ENCODE measurements at regions not wholly inside any gene's neighbourhood (a gene's known extent, or its start where the extent isn't known, plus 50 kb on each side); places are given as distances from the start of the nearest gene placed in this dataset.

DNA sequence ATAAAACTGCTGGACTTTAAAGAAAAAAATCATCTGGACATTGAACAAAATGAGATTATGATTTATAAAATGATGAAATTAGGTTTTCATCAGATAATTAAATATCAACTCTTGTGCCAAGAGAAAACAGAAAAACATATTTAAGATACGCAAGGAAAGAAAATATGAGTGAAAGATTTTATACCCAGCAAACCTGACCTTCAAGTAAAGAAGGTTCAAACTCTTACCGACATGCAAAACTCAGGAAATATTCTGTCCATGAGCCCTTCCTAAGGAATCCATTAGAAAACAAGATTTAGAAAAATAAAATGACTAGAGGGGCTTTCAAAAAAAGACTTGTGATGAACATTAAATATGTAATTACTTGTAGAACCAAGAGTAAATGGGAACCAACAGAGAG lies 257.2 kb upstream of the ARID1B start:
- H3K4me3 ChIP-seq (ENCODE audit: extremely low read depth, insufficient read depth, low read length, poor library complexity, severe bottlenecking), result no peak overlapping the region
- no CpG with 5 or more reads among the region's 2 CpGs for WGBS, 2 experiments (ENCODE audit: insufficient coverage in 2 of 2)
- H3K27ac ChIP-seq (ENCODE audit: low read depth, low read length, severe bottlenecking), result no peak overlapping the region

DNA sequence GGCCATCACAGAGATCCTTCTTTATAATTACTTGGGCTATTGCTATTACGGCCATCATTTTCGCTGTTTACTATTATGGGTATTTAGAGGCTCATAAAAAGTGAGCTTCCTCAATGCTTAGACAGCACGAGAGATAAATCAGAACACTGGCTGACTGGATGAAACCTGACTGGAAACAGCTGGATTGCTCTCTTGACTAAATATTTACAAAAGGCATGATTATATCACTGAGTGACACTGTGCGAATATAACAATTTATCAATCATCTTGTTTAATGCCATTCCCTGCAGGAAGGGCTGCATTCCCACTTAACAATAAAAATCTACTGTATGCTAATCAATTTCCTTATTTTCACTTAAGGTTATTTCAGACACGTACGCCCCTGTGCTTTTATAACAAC lies 260.1 kb upstream of the ARID1B start:
- Histone ChIP-seq H3K36me3 (ENCODE audit: control insufficient read depth, insufficient read depth, low read length) (no peaks in the 10 kb centered on the region), H3K9me3 (ENCODE audit: control insufficient read depth, low read length) (no peaks in the 10 kb centered on the region), H3K27ac (ENCODE audit: low read depth, low read length, severe bottlenecking) (no peak overlapping the region), H3K4me1 (ENCODE audit: control insufficient read depth, insufficient read depth, low read length, poor library complexity, severe bottlenecking) (no peaks in the 10 kb centered on the region), H3K4me3 (ENCODE audit: extremely low read depth, insufficient read depth, low read length, poor library complexity, severe bottlenecking) (no peak overlapping the region)
- 92 to 100% methylated on average over 1 to 6 of the region's 6 CpGs for WGBS, 2 experiments (ENCODE audit: insufficient coverage in 2 of 2)

More for the DNA sequence above, 257.2 kb upstream of the ARID1B start:
- Histone ChIP-seq H3K36me3 (ENCODE audit: control insufficient read depth, insufficient read depth, low read length) (no peaks in the 10 kb centered on the region), H3K9me3 (ENCODE audit: control insufficient read depth, low read length) (no peaks in the 10 kb centered on the region), H3K4me1 (ENCODE audit: control insufficient read depth, insufficient read depth, low read length, poor library complexity, severe bottlenecking) (no peaks in the 10 kb centered on the region)

DNA sequence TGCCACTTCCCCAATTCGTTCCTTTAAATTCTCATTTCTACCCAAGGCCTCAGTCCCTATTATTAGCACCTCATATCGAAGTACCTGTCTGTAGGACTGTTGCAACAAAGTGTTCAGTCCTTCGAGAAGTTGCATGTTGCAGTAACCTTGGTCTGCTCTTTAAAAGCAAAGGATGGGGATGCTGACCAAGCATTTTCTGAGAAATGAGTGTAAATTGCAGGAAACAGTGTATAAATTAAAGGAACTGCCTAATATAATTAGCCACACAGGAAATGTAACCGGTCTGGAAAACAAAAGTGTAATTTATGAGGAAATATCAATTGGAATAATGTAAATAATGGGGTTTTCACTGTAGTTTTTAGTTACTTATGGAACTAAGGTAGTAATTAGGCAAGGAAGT lies 261.9 kb upstream of the ARID1B start:
- WGBS, 2 experiments (ENCODE audit: insufficient coverage in 2 of 2), result 87 to 100% methylated on average over 2 of the region's 4 CpGs
- H3K9me3 ChIP-seq (ENCODE audit: control insufficient read depth, low read length), result no peaks in the 10 kb centered on the region
- H3K4me3 ChIP-seq (ENCODE audit: extremely low read depth, insufficient read depth, low read length, poor library complexity, severe bottlenecking), result no peak overlapping the region
- no peaks in the 10 kb centered on the region for H3K4me1 ChIP-seq (ENCODE audit: control insufficient read depth, insufficient read depth, low read length, poor library complexity, severe bottlenecking)
- no peaks in the 10 kb centered on the region for H3K36me3 ChIP-seq (ENCODE audit: control insufficient read depth, insufficient read depth, low read length)
- H3K27ac ChIP-seq (ENCODE audit: low read depth, low read length, severe bottlenecking), result no peak overlapping the region

DNA sequence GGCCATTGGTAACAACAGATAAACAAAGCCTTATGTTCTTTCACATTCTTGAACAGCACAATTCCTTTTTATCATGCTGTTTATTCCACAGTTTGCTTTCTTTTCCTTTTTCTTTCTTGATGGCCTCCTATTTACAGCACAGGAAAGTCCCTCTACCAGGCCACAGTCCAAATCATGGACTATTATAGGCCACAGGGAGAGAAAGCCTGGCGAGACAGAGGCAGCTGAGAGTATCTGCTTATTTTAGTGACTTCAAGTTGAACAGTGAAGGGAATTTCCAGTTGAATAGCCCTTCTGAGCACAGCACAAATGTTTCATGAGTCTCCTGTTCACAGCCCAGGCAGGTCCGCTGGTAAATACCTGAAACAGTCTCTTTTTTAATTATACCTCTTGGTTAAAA lies 263.7 kb upstream of the ARID1B start:
- Histone ChIP-seq H3K36me3 (ENCODE audit: control insufficient read depth, insufficient read depth, low read length) (no peaks in the 10 kb centered on the region), H3K9me3 (ENCODE audit: control insufficient read depth, low read length) (no peaks in the 10 kb centered on the region), H3K27ac (ENCODE audit: low read depth, low read length, severe bottlenecking) (no peak overlapping the region), H3K4me1 (ENCODE audit: control insufficient read depth, insufficient read depth, low read length, poor library complexity, severe bottlenecking) (peaks cover 4% of the 10 kb centered on the region), H3K4me3 (ENCODE audit: extremely low read depth, insufficient read depth, low read length, poor library complexity, severe bottlenecking) (no peak overlapping the region)
- WGBS, 2 experiments (ENCODE audit: insufficient coverage in 2 of 2), result 100% methylated on average over 1 of the region's 2 CpGs

DNA sequence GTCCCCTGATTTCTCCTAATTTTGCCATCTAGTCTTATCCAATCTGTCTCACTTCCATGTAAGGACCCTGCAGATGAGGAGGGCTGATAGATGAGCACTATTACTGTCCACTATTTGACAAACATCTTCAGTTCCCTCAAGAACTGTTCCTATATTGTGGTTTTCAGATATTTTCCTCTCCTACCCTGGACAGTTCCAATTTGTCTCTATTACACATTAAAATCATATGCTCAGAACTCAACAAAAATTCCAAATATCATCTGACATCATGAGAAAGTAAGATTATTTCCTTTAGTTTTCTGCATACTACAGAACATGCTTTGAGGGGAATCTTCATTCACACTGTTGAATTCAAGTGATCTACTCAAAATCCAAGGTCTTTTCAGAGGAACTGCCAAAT lies 265.6 kb upstream of the ARID1B start:
- Histone ChIP-seq H3K36me3 (ENCODE audit: control insufficient read depth, insufficient read depth, low read length) (no peaks in the 10 kb centered on the region), H3K9me3 (ENCODE audit: control insufficient read depth, low read length) (no peaks in the 10 kb centered on the region), H3K27ac (ENCODE audit: low read depth, low read length, severe bottlenecking) (no peak overlapping the region), H3K4me3 (ENCODE audit: extremely low read depth, insufficient read depth, low read length, poor library complexity, severe bottlenecking) (no peak overlapping the region), H3K4me1 (ENCODE audit: control insufficient read depth, insufficient read depth, low read length, poor library complexity, severe bottlenecking) (peaks cover 5% of the 10 kb centered on the region)

DNA sequence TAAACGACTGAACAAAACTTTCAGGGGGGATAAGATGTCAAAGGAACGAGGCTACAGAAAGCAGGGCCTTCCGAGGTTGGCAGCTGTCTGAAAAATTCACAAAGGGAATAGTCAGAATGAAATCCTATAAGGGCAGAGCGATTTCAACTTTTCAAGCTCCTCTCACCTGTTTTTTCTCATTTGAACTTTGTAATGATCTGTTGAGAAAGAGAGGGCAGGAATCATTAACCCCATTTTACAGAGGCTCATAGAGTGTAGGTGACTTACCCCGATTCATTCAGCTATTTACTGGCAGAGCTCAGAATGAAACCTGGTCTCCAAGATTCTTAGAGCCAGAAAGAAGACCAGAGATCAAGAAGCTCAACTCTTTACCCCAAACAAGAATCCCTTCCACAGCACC lies 266.1 kb upstream of the ARID1B start:
- Histone ChIP-seq H3K9me3 (ENCODE audit: control insufficient read depth, low read length) (no peaks in the 10 kb centered on the region), H3K36me3 (ENCODE audit: control insufficient read depth, insufficient read depth, low read length) (no peaks in the 10 kb centered on the region), H3K27ac (ENCODE audit: low read depth, low read length, severe bottlenecking) (no peak overlapping the region), H3K4me1 (ENCODE audit: control insufficient read depth, insufficient read depth, low read length, poor library complexity, severe bottlenecking) (peaks cover 5% of the 10 kb centered on the region), H3K4me3 (ENCODE audit: extremely low read depth, insufficient read depth, low read length, poor library complexity, severe bottlenecking) (no peak overlapping the region)
- WGBS, 2 experiments (ENCODE audit: insufficient coverage in 2 of 2), result 60 to 82% methylated on average over 1 to 3 of the region's 5 CpGs

DNA sequence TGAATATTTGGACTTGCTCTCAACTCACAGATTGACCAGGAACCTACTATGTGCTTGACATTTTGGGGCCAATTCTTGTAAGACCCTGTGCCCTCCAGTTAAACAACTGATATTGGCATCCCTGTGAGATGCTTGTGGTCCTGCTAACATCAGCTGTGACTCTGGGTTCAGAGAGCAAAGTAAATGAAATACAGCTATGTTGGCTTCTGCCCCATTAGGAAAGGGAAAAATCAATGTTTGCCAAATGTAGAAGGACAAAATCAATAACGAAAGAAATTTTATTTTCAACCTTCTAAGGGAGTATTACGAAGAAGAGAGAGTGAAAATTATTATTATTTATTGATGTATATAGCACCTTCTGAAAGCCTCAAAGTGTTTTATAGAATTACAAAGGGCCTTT lies 266.9 kb upstream of the ARID1B start:
- Histone ChIP-seq H3K27ac (ENCODE audit: low read depth, low read length, severe bottlenecking) (no peak overlapping the region), H3K4me1 (ENCODE audit: control insufficient read depth, insufficient read depth, low read length, poor library complexity, severe bottlenecking) (peaks cover 5% of the 10 kb centered on the region), H3K9me3 (ENCODE audit: control insufficient read depth, low read length) (no peaks in the 10 kb centered on the region), H3K36me3 (ENCODE audit: control insufficient read depth, insufficient read depth, low read length) (no peaks in the 10 kb centered on the region), H3K4me3 (ENCODE audit: extremely low read depth, insufficient read depth, low read length, poor library complexity, severe bottlenecking) (no peak overlapping the region)
- no CpG with 5 or more reads among the region's 2 CpGs for WGBS, 2 experiments (ENCODE audit: insufficient coverage in 2 of 2)

DNA sequence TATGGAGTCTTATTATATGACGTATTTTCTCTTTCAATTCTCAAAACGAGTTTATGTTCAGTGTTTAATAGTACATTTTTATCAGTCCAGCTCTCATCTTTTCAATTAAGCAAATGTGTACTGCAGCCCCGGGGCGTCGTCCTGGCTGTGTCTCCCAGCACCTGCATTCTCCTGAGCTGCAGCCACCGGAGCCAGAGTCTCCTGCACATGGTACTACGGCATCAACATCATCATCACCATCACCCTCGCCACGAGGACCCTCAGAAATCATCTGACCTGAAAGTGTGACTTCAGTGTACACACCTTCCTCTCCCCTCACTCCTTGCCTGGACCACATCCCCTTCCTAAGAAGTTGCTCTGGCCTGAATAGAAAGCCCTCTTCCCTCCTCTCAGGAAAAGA lies 267.7 kb upstream of the ARID1B start:
- 90 to 93% methylated on average over 5 to 7 of the region's 9 CpGs for WGBS, 2 experiments (ENCODE audit: insufficient coverage in 2 of 2)
- Histone ChIP-seq H3K4me1 (ENCODE audit: control insufficient read depth, insufficient read depth, low read length, poor library complexity, severe bottlenecking) (peaks cover 5% of the 10 kb centered on the region), H3K27ac (ENCODE audit: low read depth, low read length, severe bottlenecking) (no peak overlapping the region), H3K4me3 (ENCODE audit: extremely low read depth, insufficient read depth, low read length, poor library complexity, severe bottlenecking) (no peak overlapping the region), H3K36me3 (ENCODE audit: control insufficient read depth, insufficient read depth, low read length) (no peaks in the 10 kb centered on the region), H3K9me3 (ENCODE audit: control insufficient read depth, low read length) (no peaks in the 10 kb centered on the region)

DNA sequence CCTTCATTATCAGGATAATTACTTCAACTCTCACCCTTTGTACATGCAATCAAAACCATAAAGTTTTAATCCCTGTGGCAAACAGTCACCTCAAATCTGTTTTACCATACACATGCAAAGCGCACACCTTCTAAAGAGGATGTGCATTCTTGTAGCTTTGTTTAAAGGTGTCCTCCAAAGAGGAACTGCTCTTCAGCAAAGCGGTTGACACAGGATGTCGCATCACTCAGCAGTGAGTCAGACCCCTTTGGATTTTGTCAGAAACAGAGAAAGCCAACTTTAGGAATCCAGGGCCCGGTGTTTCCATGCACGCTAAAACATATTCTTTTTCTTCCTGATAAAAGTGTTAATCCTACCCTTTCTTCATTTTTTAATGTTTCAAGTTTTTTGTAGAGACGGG lies 268.3 kb upstream of the ARID1B start:
- no peaks in the 10 kb centered on the region for H3K9me3 ChIP-seq (ENCODE audit: control insufficient read depth, low read length)
- no peak overlapping the region for H3K4me3 ChIP-seq (ENCODE audit: extremely low read depth, insufficient read depth, low read length, poor library complexity, severe bottlenecking)
- H3K27ac ChIP-seq (ENCODE audit: low read depth, low read length, severe bottlenecking), result no peak overlapping the region
- WGBS, 2 experiments (ENCODE audit: insufficient coverage in 2 of 2), result 75 to 76% methylated on average over 4 of the region's 6 CpGs
- peaks cover 5% of the 10 kb centered on the region for H3K4me1 ChIP-seq (ENCODE audit: control insufficient read depth, insufficient read depth, low read length, poor library complexity, severe bottlenecking)
- H3K36me3 ChIP-seq (ENCODE audit: control insufficient read depth, insufficient read depth, low read length), result no peaks in the 10 kb centered on the region

DNA sequence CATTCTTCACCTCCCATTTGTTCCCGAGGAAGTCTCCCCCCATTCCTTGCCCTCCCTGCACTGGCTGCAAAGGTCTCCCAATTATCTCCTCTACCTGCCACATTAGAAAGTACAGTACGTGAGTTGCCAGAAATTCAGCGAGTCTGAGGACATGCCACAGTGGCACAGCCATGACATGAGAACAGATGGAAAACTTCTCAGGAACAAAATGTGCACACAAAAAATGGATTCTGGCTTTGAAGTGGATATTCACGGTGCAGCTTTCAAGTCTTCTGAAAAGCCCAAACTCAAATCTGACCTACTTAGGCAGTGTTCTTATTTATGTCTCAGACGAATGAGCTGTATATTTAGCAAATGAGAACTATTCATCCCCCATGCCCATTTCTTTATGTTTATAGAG lies 269.1 kb upstream of the ARID1B start:
- H3K9me3 ChIP-seq (ENCODE audit: control insufficient read depth, low read length), result no peaks in the 10 kb centered on the region
- no peak overlapping the region for H3K27ac ChIP-seq (ENCODE audit: low read depth, low read length, severe bottlenecking)
- WGBS, 2 experiments (ENCODE audit: insufficient coverage in 2 of 2), result 78 to 87% methylated on average over 3 to 4 of the region's 5 CpGs
- H3K4me1 ChIP-seq (ENCODE audit: control insufficient read depth, insufficient read depth, low read length, poor library complexity, severe bottlenecking), result peaks cover 5% of the 10 kb centered on the region
- H3K36me3 ChIP-seq (ENCODE audit: control insufficient read depth, insufficient read depth, low read length), result no peaks in the 10 kb centered on the region
- no peak overlapping the region for H3K4me3 ChIP-seq (ENCODE audit: extremely low read depth, insufficient read depth, low read length, poor library complexity, severe bottlenecking)

DNA sequence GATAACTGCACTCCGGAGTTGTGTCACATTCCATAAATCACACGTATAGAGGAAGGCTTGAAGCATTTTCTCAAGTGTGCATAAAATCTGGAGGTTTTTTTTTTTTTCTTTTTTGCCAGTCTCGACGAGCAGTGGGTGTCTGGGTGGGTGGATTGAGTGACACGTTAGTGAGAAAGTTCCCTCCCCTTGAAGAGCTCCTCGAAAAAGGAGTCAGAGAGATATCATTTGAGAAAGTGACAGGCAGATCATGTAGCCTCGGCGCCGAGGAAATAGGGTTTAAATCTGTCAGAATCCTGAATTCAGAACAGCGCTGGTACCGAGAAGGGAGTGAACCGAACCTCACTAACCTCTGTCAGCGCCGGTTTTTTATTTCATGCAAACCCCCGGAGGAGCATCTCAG lies 269.5 kb upstream of the ARID1B start:
- 85 to 86% methylated on average over 10 to 14 of the region's 15 CpGs for WGBS, 2 experiments (ENCODE audit: insufficient coverage in 2 of 2)
- Histone ChIP-seq H3K4me1 (ENCODE audit: control insufficient read depth, insufficient read depth, low read length, poor library complexity, severe bottlenecking) (peaks cover 5% of the 10 kb centered on the region), H3K9me3 (ENCODE audit: control insufficient read depth, low read length) (no peaks in the 10 kb centered on the region), H3K4me3 (ENCODE audit: extremely low read depth, insufficient read depth, low read length, poor library complexity, severe bottlenecking) (no peak overlapping the region), H3K27ac (ENCODE audit: low read depth, low read length, severe bottlenecking) (no peak overlapping the region), H3K36me3 (ENCODE audit: control insufficient read depth, insufficient read depth, low read length) (no peaks in the 10 kb centered on the region)

DNA sequence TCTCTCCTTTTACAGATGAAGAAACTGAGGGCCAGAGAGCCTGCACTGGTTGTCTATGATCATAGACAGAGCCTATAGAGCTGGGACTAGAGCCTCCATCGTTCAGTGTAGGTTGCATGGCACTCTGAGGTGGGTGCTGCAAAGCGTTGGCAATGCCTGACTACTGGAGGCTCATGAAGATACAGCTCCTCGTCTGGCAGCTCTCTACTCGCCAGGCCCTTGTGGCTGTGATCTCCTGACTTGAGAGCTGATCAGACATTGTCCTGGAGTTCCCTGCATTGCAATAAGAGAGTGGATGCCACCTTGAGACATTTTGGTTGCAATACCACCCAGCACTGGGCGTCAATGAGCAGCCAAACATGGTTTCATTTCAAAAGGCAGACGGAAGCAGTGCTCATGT lies 270.1 kb upstream of the ARID1B start:
- peaks cover 5% of the 10 kb centered on the region for H3K4me1 ChIP-seq (ENCODE audit: control insufficient read depth, insufficient read depth, low read length, poor library complexity, severe bottlenecking)
- no peak overlapping the region for H3K4me3 ChIP-seq (ENCODE audit: extremely low read depth, insufficient read depth, low read length, poor library complexity, severe bottlenecking)
- WGBS, 2 experiments (ENCODE audit: insufficient coverage in 2 of 2), result 86 to 92% methylated on average over 3 to 6 of the region's 6 CpGs
- H3K9me3 ChIP-seq (ENCODE audit: control insufficient read depth, low read length), result no peaks in the 10 kb centered on the region
- no peaks in the 10 kb centered on the region for H3K36me3 ChIP-seq (ENCODE audit: control insufficient read depth, insufficient read depth, low read length)
- no peak overlapping the region for H3K27ac ChIP-seq (ENCODE audit: low read depth, low read length, severe bottlenecking)

Measured in mesodermal cell (in vitro differentiated cells).